ENCODE measurements at regions not wholly inside any gene's neighbourhood (a gene's known extent, or its start where the extent isn't known, plus 50 kb on each side); places are given as distances from the start of the nearest gene placed in this dataset.

DNA sequence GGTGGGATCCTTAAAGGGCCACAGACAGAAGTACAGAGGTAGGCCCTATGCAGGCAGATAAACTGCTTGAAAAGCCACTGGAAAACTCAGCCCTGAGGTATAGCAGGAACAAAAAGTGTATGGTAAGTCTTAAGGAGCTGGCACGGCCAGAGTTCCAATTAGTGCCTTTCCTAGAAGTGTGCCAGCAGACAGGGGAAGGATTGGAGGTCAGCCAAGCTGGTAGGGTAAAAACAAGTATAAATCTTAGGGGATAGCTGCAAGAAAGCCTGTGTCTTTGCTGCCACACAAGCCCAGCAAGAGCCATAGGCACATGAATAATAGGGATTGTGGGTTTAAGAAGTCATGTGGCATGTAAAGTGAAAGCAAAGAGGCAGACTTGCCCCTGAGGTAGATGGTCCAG is 582.5 kb downstream of the PLOD2 start:
- ChIA-PET POLR2A (no interaction called here), CTCF (no interaction called here)
- DNase-seq (ENCODE audit: extremely low spot score): no peak
- TF ChIP-seq, protein P1, sequence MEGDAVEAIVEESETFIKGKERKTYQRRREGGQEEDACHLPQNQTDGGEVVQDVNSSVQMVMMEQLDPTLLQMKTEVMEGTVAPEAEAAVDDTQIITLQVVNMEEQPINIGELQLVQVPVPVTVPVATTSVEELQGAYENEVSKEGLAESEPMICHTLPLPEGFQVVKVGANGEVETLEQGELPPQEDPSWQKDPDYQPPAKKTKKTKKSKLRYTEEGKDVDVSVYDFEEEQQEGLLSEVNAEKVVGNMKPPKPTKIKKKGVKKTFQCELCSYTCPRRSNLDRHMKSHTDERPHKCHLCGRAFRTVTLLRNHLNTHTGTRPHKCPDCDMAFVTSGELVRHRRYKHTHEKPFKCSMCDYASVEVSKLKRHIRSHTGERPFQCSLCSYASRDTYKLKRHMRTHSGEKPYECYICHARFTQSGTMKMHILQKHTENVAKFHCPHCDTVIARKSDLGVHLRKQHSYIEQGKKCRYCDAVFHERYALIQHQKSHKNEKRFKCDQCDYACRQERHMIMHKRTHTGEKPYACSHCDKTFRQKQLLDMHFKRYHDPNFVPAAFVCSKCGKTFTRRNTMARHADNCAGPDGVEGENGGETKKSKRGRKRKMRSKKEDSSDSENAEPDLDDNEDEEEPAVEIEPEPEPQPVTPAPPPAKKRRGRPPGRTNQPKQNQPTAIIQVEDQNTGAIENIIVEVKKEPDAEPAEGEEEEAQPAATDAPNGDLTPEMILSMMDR (IDR thresholded peaks at IDR 0.05; ENCODE audit: control extremely low read depth, extremely low read depth, low read depth, missing control alignments): no peak

GRCh38 chr3:145581694-145582093 is 579.3 kb downstream of the PLOD2 start:
- DNase-seq (ENCODE audit: extremely low spot score): no peak
- TF ChIP-seq, protein P1 (IDR thresholded peaks at IDR 0.05; ENCODE audit: control extremely low read depth, extremely low read depth, low read depth, missing control alignments): no peak
- CTCF ChIA-PET: no interaction called here
- POLR2A ChIA-PET: no interaction called here

DNA sequence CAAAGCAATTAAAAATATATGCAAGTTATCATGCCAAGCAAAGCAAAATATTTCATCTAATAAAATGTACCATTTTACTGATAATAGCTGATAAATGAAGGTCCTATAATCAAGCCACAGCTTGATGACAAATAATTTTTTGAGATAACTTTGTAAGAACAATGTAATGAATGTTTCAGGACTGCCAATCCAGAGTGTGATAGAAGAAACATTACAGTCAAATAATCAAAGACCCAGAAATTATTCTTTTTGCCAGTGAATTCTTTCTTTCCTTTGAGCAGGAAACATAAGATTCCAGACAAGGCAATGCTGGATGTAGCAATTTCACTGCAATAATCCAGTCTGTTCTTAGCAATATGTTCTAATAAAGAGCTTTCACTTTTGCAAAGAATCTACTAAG is 556.1 kb downstream of the PLOD2 start:
- CTCF ChIA-PET: interaction anchor here (1.2 kb wide), 1 partner anchor 12 kb away, joined by 3 read pairs; no protein-coding TSS in a partner anchor

DNA sequence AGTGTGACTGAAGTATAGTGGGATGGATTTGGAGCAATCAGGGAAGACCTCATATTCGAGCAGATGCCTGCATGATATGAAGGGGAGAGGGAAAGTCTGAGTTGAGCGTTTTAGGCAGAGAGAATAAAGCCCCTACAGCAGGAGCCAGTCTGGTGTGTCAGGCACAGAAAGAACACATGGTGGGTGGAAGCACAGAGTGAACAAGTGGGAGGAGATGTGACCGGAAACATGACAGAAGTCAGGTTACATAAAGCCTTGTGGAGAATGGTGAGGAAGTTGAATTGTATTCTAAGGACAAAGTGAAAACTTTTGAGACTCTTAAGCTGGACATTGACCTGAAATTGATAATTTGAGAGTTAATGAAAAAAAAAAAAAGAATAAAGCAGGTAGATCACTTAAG is 541.0 kb downstream of the PLOD2 start:
- TF ChIP-seq, protein P1 (IDR thresholded peaks at IDR 0.05; ENCODE audit: control extremely low read depth, extremely low read depth, low read depth, missing control alignments): no peak
- CTCF ChIA-PET: interaction anchor here (1.0 to 1.5 kb wide), 5 partner anchors 9 to 246 kb away, joined by 3 to 4 read pairs (median 3); no protein-coding TSS in a partner anchor
- POLR2A ChIA-PET: no interaction called here
- DNase-seq (ENCODE audit: extremely low spot score): no peak

More for the DNA sequence above, 556.1 kb downstream of the PLOD2 start:
- TF ChIP-seq, protein P1 (IDR thresholded peaks at IDR 0.05; ENCODE audit: control extremely low read depth, extremely low read depth, low read depth, missing control alignments): no peak
- no peak for DNase-seq (ENCODE audit: extremely low spot score)
- POLR2A ChIA-PET: no interaction called here

DNA sequence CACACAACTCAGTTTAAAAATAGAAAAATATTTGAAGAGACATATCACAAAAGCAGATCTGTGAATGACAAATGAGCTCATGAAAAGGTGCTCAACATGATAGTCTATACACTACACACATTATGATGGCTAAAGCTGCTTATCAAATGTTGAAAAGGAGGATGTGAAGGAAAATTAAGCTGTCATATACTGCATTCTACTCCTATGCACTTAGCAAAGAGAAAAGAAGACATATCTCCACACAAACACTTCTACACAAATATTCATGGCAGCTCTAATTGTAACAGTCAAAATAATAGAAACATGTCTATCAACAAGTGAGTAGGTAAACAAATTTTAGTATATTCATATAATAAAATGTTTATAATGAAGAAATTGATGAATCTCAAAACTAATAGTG is 540.5 kb downstream of the PLOD2 start:
- TF ChIP-seq, protein P1 (IDR thresholded peaks at IDR 0.05; ENCODE audit: control extremely low read depth, extremely low read depth, low read depth, missing control alignments): no peak
- POLR2A ChIA-PET: no interaction called here
- CTCF ChIA-PET: interaction anchor here (1.3 to 1.5 kb wide), 3 partner anchors 10 to 14 kb away, joined by 3 to 4 read pairs (median 4); no protein-coding TSS in a partner anchor
- no peak for DNase-seq (ENCODE audit: extremely low spot score)

DNA sequence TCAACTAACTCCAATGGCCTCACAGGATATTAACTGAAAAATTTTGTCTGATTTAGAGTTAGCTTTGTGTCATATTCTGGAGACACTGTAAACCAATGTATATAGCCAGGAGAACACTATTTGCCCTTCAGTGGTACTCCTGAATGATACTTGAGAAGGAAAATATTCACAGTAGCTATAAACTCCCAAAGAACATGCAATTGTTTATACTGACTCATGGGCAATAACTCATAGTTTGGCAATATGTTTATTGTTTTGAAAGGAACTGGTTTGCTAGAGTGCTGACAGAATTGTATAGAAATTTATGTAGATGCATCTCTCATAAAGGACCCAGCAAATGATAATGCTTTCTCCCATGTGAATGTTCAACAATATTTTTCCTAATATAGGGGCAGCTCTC is 537.6 kb downstream of the PLOD2 start:
- no peak for DNase-seq (ENCODE audit: extremely low spot score)
- ChIA-PET CTCF (interaction anchor here (1.5 kb wide), 1 partner anchor 12 kb away, joined by 4 read pairs; no protein-coding TSS in a partner anchor), POLR2A (no interaction called here)
- TF ChIP-seq, protein P1 (IDR thresholded peaks at IDR 0.05; ENCODE audit: control extremely low read depth, extremely low read depth, low read depth, missing control alignments): no peak

All from GM10248 (cell line).